ENCODE measurements at regions not wholly inside any gene's neighbourhood (a gene's known extent, or its start where the extent isn't known, plus 50 kb on each side); places are given as distances from the start of the nearest gene placed in this dataset.

DNA sequence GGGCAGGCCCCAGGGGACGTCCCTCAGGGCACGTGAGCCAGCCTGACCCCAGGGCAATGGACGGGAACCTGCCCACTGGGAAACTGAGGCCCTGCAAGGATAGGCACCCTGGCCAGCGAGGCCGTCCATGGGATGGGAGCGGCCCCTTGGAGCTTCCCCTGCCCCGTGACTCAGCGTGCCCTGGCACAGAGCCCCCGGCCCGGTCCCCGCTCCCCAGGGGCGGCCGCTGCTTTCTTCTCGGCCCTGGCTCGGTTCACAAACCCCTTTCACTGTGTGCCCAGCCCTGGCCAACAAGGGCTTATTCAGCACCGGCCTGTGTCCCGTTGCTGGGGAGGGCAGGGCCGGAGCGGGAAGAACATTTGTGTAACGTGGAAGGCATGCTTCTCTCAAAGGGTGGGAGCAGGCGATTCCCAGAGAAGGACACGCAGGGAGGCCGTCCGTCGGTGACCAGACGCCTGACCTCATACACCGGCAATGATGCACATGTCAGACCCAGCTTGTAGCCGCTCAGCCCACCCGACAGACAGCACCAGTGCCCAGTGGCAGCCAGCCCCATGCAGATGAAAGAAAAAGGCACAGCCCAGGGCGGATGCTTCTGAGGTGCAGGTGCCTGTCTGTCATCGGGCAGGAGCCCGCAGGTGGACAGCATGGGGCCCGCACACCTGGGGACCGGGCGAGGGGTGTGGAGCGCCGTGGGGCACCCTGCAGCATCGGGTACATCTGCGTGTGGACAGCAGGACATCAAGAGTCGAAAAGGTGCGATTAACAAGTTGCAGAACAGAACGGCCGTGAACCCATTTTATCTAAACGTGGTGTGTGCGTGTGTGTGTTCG lies 94.5 kb downstream of the PDGFA start:
- DNase-seq, result no peak

DNA sequence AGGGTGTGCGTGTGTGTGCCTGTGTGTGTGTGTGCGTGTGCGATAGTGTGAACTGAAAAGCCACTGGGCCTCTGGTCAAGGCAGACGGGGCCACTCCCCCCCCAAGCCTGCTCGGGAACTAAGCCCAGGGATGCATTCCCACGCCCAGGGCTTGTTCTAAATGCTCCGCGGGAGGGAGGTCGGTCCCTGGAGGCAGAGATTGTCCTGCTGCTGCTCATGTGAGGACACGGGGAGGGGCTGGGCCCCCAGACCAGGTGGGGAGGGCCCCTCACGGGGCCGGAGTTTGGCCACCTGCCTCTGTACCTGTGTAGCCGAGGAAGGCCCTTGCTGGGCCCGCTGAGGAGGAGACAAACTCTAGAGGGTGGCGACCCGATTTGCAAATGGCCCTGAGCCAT lies 93.9 kb downstream of the PDGFA start:
- DNase-seq, result no peak

DNA sequence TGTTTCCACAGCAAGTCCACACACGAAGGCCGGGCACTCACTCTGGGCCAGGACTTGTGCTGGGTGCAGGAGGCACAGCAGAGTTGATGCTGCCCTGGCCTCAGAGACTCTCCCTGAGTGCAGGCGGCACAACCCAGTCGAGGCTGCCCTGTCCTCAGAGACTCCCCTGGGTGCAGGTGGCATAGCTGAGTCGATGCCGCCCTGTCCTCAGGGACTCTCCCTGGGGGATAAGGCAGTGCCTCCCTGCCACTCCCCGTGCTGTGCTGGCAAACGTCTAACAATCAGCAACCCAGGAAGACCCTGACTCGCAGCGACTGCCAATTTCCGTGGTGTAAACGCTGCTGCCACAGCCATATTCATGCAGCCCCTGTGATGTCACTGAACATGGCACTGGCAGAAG lies 93.1 kb downstream of the PDGFA start:
- DNase-seq, result no peak

DNA sequence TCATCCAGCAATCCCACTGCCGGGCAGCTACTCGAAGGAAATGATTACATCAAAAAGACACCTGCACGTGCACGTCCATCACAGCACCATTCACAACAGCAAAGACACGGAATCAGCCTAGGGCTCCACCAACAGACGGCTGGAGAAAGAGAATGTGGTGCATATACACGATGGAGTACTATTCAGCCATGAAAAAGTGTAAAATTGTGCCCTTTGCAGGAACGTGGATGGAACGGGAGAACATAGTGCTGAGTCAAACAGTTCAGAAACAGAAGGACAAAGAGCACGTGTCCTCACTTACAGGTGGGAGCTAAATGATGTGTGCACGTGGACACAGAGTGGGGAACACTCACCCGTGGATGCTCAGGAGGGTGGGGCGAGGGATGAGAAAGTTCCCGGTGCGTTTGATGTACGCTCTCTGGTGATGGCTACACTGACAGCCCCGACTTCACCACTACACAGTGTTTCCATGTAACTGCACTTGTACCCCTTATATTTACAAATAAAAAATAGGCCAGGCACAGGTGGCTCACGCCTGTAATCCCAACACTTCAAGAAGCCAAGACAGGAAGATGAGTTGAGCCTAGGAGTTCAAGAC lies 92.0 kb downstream of the PDGFA start:
- DNase-seq, result no peak

GRCh38 chr7:428387-428786 lies 91.3 kb downstream of the PDGFA start:
- DNase-seq, result no peak

GRCh38 chr7:428927-429827 lies 90.5 kb downstream of the PDGFA start:
- DNase-seq, result no peak

DNA sequence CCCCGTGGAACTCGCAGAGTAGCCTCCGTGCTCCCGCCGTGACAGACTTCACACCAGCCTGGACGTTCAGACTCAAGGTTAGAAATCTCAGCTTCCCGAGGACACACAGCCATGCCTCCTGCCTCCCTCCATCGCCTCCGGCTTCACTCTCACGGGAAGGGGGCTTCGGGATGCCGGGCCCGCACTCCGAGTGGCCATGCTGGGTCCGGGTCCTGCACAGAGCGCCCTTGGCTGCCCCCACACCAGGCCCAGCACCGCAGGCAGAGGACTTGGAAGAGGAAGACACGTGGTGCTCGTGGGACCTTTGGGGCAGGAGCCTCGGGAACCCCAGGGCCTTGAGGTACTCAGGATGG lies 89.8 kb downstream of the PDGFA start:
- DNase-seq, result no peak

DNA sequence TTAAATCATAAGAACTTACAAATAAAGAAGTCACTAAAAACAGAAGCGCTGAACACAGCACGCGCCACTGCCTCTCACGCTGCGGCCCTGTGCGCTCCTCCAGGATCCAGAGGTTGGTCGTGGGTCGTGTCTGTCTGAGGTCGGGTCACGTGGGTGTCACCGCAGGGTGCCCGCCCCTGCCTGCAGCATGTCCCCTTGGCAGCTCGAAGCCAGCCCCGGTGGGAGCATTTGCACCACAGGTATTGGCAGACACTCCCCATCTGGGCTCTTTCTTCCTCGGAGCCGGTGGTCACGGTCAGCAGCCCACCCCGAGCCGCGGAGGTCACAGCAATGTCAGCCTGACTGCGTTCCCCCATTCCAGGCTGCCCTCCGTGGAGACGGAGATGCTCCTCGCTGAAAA lies 88.6 kb downstream of the PDGFA start:
- DNase-seq, result no peak

- no peak for DNase-seq
Measured at GRCh38 chr7:431658-432111, 88.0 kb downstream of the PDGFA start.

DNA sequence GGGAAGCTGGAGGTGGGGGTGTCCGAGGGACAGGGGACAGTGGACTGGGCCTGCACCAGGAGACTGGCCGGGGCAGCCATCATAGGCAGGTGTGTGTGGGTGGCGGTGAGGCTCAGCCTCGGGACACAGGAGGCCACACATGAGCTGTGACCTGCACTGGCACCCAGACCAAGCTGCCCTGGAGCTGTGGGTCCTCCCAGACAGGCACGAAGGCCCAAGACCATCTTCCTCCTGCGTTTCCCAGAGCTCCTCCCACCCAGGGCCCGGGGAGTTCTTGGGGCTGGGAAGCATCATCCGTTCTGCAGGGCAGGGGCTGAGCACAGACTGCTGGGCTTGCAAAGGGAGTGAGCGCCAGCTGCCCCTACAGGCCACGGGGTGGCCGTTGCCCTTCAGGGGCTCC lies 87.4 kb downstream of the PDGFA start:
- no peak for DNase-seq

DNA sequence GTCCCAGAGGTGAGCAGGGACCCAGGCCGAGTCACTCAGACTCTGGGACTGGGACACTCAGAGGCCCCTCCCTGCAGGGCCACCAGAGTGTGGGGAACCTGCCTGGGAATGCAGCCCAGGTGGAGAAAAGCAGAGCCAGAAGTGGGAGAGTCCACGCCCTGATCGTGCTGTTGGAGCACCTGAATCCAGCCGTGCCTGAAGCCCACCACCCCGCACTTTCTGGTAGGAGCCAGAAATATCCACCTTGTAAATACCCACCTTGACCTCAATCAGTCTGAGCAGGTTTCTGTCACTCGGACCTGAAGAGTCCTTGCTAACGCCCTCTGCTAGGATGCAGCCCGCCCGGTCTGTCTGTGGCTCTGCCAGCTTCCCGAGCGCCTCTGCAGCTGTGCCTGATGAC lies 86.7 kb downstream of the PDGFA start:
- no peak for DNase-seq

DNA sequence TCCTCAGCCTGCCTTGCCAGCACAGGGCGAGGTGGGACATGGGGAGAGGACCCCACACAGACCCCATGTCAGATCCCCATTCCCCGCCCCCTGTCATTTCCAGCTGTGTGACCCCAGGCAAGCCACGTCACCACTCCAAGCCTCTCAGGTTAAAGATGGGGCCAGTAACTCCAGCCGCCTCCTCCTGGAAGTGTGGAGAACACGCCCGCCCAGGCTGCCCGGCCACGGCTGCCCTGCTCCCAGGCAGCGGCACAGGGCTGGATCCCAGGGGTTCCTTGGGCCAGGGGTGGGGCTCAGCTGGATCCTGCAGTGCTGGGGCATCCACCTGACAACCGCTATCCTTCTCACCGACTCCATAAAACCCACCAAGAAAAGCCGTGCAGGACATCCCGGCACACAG lies 86.1 kb downstream of the PDGFA start:
- no peak for DNase-seq

DNA sequence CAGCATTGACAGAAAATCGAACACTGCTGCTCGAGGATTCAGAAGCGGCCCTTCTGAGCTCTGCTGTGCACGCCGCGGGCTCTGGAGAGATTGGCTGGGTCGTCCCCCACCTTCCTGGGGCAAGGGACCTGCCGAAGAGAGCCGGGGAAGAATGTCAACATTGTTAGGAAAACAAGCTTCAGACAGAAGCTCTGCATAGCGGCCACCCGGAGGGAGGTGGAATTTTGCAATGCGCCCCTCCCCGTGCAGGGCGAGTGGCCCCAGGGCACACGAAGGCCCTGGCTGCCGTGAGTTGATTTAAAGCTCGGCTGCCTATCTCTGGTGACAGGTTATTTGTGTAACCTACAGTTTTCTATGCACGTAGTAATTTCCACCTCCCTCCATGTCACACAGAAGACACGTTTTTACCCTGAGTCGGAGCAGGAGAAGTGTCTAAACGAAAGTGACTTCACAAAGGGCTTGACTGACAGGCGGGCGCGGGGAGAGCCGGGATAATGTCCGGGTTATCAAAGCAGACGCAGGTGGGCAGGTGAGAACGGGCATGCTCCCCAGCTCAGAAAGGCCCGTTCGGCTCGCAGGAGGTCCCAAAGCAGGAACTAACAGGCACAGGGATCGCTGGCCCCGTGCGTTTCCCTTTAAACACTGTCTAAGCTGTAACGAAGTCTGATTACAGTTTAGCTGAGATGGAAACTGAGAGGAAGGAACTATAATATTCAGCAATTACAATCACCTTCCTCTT lies 84.6 kb downstream of the PDGFA start:
- DNase-seq, result no peak

DNA sequence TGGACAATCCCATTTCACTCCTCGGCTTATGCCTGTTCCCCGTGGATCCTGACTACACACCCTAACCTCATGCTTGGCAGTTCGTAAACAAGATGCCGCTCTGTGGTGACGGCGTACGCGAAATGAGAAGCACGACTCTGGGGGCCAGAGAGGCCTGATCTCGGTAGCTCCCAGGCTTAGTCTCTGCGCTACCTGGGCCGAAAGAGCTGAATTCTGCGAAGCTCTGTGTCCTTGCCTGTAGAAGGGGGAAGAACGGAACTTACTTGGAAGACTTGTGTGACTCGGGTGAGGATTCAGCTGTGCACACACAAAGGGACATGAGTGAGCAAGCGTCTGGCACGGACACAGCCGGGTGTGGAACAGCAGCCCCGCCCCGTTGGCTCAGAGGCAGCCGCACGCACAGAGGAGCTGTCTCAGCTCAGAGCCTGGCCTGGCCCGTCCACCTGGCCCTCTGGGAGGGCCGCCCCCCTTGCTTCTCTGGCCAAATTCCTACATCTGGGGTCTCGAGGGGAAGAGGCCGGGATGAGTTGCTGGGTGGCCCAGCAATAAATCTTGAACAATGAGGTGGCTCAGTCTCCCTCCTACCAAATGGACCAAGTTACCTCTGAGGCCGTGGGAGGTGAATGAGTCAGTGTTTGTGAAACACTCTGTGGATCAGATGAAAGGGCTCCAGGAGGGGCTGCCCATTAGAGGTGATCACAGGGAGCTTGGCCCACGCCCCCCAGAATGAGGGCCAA lies 83.8 kb downstream of the PDGFA start:
- no peak for DNase-seq

DNA sequence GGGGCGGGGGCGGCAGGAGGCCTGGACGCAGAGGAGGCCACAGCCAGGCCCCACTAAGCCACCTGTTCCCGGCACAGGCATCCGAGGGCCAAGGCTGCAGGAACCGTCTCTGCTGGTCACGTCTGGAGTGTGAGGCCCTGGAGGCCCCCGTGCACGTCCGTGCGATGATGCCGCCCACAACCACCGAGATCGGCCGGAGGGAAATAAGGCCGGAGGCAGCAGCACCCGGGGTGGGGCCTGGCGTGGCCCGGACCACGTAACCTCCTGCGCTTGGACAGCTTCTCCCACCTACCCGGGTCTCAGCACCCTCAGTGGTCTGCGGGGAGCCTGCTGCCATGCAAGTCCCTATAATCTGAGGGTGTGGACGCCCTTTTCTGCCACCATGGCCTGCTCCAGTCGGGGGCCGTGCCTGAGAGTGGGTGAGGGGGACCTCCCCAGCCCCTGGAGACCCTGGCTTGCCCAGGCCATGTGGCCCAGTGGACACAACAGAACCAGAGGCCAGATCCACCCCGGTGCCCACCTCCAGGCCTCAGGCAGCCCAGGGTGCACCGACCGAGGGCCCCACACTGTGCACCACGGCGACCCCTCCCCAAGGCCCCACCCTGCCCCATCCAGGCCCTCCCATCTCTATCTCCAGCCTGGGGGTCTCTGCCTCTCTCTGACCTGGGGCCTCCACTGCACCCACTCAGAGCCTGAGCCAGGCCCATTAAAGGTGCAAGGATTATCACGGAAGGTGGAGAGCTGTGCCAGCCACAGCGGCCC lies 83.1 kb downstream of the PDGFA start:
- DNase-seq, result no peak

DNA sequence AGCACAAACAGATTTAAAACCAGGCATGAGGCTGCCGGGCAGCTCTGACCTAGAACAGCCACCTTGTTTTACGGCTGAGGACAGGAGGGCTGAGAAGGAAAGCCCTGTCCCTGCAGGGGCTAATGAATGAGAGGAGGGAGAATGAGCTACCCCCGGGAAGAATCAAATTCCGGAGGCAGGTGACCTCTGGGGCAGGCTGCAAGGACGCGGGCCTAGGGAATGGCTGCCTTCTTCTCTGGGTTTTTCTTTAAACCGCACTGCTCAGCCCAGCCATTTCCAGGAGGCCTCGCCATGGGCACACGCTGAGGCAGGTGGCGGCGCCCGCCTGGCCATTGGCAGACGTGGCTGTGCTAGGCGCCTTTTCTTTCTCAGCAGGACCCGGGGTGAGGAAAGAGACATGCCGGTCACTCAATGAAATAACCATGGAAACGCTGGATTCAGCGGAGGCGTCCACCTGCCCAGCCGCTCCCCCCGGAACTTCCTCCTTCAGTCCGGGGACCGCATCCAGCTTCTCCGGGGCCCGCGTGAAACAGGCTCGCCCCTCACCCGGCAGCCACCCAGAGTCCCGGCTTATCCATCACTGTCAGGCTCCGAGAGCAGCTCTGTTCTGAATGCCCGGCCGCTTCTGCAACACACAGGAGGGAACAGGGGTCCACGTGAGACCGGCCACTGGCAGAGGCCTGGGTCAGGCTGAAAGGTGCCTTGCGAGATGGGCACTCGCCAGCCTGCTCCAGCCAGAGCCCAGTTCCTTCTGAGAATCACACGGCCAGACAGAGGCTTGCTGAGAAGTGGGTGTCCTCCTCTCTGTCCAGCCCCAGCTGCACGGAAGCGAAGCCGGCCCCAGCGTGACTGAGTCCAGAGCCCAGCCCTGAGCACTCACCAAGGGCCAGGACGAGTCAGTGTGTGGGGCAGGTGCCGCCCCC lies 82.1 kb downstream of the PDGFA start:
- no peak for DNase-seq

DNA sequence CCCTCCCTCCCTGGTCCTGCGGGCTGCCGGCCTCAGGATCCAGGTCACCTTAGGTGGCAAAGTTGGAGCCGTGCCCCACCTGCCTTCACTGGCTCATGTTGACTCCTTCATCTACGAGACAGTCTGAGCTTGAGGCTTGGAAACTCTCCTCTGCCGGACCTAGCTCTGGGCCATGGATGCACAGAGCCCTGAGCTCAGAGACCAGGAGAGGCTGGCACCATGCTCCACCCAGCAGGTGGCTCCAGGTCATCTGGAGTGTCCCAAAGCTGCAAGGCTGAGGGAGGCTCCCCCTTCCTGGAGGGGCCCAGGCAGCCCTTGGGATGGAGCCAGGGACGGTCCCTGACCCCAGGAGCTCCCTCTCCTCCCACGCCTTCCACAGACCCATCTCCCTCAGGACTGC lies 81.3 kb downstream of the PDGFA start:
- no peak for DNase-seq

DNA sequence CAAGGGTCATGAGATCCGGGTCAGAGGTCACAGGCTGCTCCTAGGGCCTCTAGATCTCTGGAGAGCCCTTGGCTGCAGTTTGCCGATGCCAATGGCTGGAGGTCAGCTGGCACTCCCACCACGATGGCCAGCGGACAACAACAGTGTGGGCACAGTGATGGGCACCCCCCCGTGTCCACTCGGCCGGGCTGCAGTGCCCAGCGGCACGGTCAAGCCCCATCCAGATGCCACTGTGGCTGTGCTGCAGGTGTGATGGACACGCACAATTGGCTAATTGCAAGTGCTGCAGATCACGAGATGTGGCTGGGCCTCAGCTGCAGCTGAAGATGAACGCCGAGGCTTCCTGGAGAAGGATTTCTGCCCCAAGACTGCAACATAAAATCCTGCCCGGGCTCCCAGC lies 80.7 kb downstream of the PDGFA start:
- DNase-seq, result no peak

DNA sequence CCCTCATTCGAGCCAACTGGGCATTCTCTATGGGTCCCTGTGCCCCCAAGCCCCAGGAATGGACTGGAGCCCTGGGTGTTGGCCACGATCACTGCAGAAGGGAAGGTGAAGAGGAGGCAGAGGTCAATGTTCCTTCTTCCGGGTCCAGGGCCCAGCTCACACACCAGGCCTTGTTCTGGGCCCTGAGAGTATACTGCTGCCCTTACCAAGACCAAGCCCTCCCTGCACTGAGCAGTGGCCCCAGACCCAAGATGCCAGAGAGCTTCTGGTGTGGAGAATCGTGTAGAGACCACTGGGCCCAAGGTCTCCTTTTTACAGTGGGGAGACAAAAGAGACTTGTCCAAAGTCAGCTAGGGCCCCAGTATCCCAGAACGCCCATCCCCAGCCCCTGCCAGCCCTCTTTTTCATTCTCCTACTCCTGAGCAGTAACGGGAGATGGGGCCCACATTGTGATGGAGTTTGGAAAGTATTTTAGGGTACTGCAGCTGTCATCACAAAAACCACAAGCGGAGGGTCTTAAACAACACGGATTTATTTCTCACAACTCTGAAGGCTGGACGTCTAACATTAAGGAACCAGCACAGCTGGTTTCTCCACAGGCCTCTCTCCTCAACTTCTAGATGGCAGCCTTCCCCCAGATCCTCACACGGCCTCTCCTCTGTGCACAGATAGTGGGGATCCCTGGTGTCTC lies 79.4 kb downstream of the PDGFA start:
- no peak for DNase-seq

Data from NCI-H345 (cell line).